ENCODE measurements at regions not wholly inside any gene's neighbourhood (a gene's known extent, or its start where the extent isn't known, plus 50 kb on each side); places are given as distances from the start of the nearest gene placed in this dataset.

DNA sequence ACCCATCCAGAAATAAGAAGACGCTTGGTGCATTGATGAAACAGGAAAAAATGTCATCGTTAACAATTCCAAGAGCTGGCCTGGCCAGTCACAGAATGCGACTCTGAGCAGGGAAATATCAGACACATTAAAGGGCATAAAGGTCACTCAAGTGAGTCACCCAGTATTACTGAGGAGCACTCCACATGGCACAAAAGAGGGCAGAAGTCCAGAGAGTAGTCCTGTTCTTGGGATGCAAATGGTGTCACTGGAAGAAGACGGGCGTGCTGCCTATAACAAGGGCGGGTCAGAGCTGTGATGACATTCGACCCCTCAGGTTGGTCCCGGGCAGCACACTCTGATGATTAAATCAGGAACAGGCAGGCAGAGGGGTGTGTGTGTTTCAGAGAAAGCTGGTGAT, 720.3 kb downstream of the UQCRFS1 start:
- Histone ChIP-seq H3K36me3 (ENCODE audit: insufficient read depth, low read length) (no peaks in the 10 kb centered on the region), H3K4me2 (ENCODE audit: low read depth, low read length, poor library complexity, severe bottlenecking) (no peak overlapping the region), H2AFZ (ENCODE audit: low read length) (no peak overlapping the region), H3K79me2 (ENCODE audit: insufficient read depth, low read length) (no peaks in the 10 kb centered on the region), H3K9me2 (replicated peaks; ENCODE audit: low read depth, low read length) (no peaks in the 10 kb centered on the region), H3K27me3 (ENCODE audit: insufficient read depth, low read length, poor library complexity, severe bottlenecking) (no peaks in the 10 kb centered on the region), H4K20me1 (ENCODE audit: insufficient read depth, low read length, poor library complexity, severe bottlenecking) (no peaks in the 10 kb centered on the region), H3K9ac (ENCODE audit: low read depth, low read length, poor library complexity, severe bottlenecking) (no peak overlapping the region), H3K9me3 (ENCODE audit: insufficient read depth, low read depth, low read length) (no peaks in the 10 kb centered on the region; the same call in 1 of the 2 replicates), H3K4me3 (ENCODE audit: low read length, poor library complexity, severe bottlenecking) (no peak overlapping the region), H3K4me1 (ENCODE audit: insufficient read depth, low read length, poor library complexity, severe bottlenecking) (no peaks in the 10 kb centered on the region), H3F3A (ENCODE audit: low read depth) (no peaks in the 10 kb centered on the region)
- TF ChIP-seq EZH2phosphoT487 (IDR thresholded peaks at IDR 0.05; ENCODE audit: borderline replicate concordance): no peak
- TF ChIP-seq, protein P1, sequence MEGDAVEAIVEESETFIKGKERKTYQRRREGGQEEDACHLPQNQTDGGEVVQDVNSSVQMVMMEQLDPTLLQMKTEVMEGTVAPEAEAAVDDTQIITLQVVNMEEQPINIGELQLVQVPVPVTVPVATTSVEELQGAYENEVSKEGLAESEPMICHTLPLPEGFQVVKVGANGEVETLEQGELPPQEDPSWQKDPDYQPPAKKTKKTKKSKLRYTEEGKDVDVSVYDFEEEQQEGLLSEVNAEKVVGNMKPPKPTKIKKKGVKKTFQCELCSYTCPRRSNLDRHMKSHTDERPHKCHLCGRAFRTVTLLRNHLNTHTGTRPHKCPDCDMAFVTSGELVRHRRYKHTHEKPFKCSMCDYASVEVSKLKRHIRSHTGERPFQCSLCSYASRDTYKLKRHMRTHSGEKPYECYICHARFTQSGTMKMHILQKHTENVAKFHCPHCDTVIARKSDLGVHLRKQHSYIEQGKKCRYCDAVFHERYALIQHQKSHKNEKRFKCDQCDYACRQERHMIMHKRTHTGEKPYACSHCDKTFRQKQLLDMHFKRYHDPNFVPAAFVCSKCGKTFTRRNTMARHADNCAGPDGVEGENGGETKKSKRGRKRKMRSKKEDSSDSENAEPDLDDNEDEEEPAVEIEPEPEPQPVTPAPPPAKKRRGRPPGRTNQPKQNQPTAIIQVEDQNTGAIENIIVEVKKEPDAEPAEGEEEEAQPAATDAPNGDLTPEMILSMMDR (conservative IDR thresholded peaks at IDR 0.05; ENCODE audit: low read length): no peak

DNA sequence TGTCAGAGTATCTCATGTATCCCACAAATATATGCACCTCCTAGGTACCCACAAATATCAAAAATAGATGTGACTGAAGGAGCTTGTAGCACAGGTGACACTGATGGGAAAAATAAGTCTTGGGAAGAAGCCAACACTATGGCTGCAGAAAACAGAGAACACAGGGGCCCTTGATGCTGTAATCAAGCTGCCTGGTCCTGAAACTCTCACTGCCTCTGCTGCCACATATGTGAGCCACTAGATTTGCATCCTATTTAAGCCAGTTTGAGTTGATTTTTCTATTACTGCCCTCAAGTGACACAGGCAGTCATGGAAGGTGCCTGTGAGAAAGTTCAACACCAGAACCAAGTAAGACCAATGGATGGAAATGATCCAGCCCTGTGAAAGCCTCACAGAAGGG, 720.8 kb downstream of the UQCRFS1 start:
- H3K9ac ChIP-seq (ENCODE audit: low read depth, low read length, poor library complexity, severe bottlenecking): no peak overlapping the region
- no peaks in the 10 kb centered on the region for H3K79me2 ChIP-seq (ENCODE audit: insufficient read depth, low read length)
- H3K4me1 ChIP-seq (ENCODE audit: insufficient read depth, low read length, poor library complexity, severe bottlenecking): no peaks in the 10 kb centered on the region
- no peak overlapping the region for H3K4me2 ChIP-seq (ENCODE audit: low read depth, low read length, poor library complexity, severe bottlenecking)
- TF ChIP-seq, protein P1 (conservative IDR thresholded peaks at IDR 0.05; ENCODE audit: low read length): no peak
- no peak for TF ChIP-seq EZH2phosphoT487 (IDR thresholded peaks at IDR 0.05; ENCODE audit: borderline replicate concordance)
- H3K36me3 ChIP-seq (ENCODE audit: insufficient read depth, low read length): no peaks in the 10 kb centered on the region
- H3K4me3 ChIP-seq (ENCODE audit: low read length, poor library complexity, severe bottlenecking): no peak overlapping the region
- H3K9me3 ChIP-seq (ENCODE audit: insufficient read depth, low read depth, low read length): no peaks in the 10 kb centered on the region; the same call in 1 of the 2 replicates
- no peaks in the 10 kb centered on the region for H3K9me2 ChIP-seq (replicated peaks; ENCODE audit: low read depth, low read length)
- H3K27me3 ChIP-seq (ENCODE audit: insufficient read depth, low read length, poor library complexity, severe bottlenecking): no peaks in the 10 kb centered on the region
- H4K20me1 ChIP-seq (ENCODE audit: insufficient read depth, low read length, poor library complexity, severe bottlenecking): no peaks in the 10 kb centered on the region
- no peaks in the 10 kb centered on the region for H3F3A ChIP-seq (ENCODE audit: low read depth)
- H2AFZ ChIP-seq (ENCODE audit: low read length): no peak overlapping the region

DNA sequence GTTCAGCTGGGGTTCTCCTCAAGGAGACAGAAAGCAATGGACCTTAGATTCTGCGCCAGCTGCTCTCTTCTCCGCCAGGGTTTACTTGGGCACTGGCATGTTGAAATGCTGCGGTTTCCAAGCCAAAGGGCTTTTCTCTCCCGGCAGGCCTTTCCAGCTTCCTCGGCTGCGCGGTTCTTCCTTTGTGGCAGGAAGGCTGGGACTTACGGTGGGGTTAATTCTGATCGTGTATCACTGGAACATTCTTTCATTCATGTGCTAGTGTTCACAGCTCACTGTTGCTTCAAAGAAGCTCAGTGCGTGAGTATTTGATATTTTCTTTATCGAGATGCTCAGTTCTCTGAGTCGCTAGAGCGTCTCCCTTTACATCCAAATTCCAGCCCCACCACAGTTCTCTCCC, 723.2 kb downstream of the UQCRFS1 start:
- Histone ChIP-seq H3K9me2 (replicated peaks; ENCODE audit: low read depth, low read length) (no peaks in the 10 kb centered on the region), H3K27me3 (ENCODE audit: insufficient read depth, low read length, poor library complexity, severe bottlenecking) (no peaks in the 10 kb centered on the region), H3K9me3 (ENCODE audit: insufficient read depth, low read depth, low read length) (no peaks in the 10 kb centered on the region; the same call in 1 of the 2 replicates), H3K4me3 (ENCODE audit: low read length, poor library complexity, severe bottlenecking) (no peak overlapping the region), H3K4me2 (ENCODE audit: low read depth, low read length, poor library complexity, severe bottlenecking) (no peak overlapping the region), H2AFZ (ENCODE audit: low read length) (no peak overlapping the region), H3F3A (ENCODE audit: low read depth) (no peaks in the 10 kb centered on the region), H3K4me1 (ENCODE audit: insufficient read depth, low read length, poor library complexity, severe bottlenecking) (no peaks in the 10 kb centered on the region), H3K36me3 (ENCODE audit: insufficient read depth, low read length) (no peaks in the 10 kb centered on the region), H3K9ac (ENCODE audit: low read depth, low read length, poor library complexity, severe bottlenecking) (no peak overlapping the region), H4K20me1 (ENCODE audit: insufficient read depth, low read length, poor library complexity, severe bottlenecking) (no peaks in the 10 kb centered on the region), H3K79me2 (ENCODE audit: insufficient read depth, low read length) (no peaks in the 10 kb centered on the region)
- TF ChIP-seq, protein P1 (conservative IDR thresholded peaks at IDR 0.05; ENCODE audit: low read length): no peak

Measured in Loucy (cell line).